Fibroblast of lung (primary cell): ENCODE measurements at regions not wholly inside any gene's neighbourhood (a gene's known extent, or its start where the extent isn't known, plus 50 kb on each side); places are given as distances from the start of the nearest gene placed in this dataset.

Experiments
- CTCF ChIP-seq, 2 donors: IDR thresholded peaks in 1 of 2; conservative IDR thresholded peaks in 1 of 2; 1 replicate in 1 of 2; 2 replicates in 1 of 2; pipeline ENCODE4 v1.5.1; 2011 to 2012; ENCODE audit warnings: low read length in 2 of 2, control low read depth in 1 of 2, inconsistent platforms in 1 of 2, low read depth in 1 of 2, mild to moderate bottlenecking in 1 of 2
- EZH2 ChIP-seq: IDR thresholded peaks from 2 replicates; pipeline ENCODE4 v1.5.1; 2012; ENCODE audit warnings: low read length, control low read depth, mild to moderate bottlenecking; ENCODE audit errors: missing control alignments

- TF ChIP-seq EZH2 (no peak), CTCF (conservative IDR thresholded peaks at IDR 0.05 in 1 of 2, IDR thresholded peaks at IDR 0.05 in 1 of 2; ENCODE audit: low read depth in 1 of 2, low read length in 2 of 2) (no peak)
These were observed 256.2 kb upstream of the ZNF32 start for GRCh38 chr10:43904844-43905243.
